GM19035 (cell line): ENCODE measurements at regions not wholly inside any gene's neighbourhood (a gene's known extent, or its start where the extent isn't known, plus 50 kb on each side); places are given as distances from the start of the nearest gene placed in this dataset.

ENCODE experiments used
- ATAC-seq: cut with Tn5 transposase; IDR thresholded peaks from one replicate; pipeline ENCODE4 v1.9.1; 2021; ENCODE audit not compliant: unreplicated experiment

DNA sequence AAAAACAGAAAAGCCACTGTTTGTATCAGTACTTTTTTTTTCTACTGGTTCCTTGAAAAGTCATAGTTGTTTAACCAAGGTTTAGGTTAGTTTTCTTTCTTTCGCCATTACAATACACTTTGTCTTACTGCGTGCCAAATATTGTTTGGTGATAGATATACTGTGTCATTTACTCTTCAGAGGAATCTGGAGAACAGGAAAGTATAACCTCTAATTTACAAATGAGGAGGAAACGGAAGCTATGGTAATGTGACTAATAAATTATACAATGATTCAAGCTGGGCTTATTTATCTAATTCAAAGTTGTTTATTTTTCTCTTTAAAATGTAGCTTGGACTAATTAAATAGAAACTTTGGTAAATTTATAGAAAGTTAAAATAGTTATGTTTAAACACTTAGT is 96.2 kb upstream of the ROBO2 start:
- ATAC-seq = no peak

DNA sequence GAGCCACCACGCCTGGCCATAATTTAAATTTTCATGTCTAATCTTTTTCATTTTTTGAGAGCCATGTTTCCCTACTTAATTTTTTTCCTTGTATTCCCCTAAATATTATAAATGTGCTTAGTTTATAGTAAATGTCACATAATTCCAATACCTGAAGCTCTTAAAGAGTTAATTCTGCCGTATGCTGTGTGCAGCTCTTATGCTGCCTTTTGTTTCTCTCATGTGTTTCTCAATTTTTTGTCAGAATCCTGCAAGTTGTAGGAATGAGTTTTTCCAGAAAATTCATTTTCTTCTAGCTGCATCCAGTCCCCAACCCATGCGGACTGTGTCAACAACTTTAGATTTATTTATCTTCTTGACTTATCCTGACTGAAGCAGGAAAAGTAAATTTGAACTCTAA is 90.9 kb upstream of the ROBO2 start:
- ATAC-seq = no peak

DNA sequence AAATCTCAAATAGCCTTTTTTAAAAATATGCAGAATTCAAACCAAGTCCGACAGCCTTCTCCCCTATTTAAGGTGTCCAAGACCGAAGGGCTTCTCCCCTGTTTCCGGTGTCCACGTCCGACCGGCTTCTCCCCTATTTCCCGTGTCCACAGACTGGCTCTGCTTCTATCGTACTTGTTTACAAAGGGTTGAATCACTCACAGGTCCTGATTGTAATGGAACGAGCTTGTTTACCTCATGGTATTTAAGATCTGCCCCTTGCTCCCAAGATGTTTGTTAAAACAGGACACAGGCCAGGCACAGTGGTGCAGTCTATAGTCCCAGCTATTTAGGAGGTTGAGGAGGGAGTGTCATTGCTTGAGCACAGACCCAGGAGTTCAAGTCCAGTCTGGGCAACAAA is 90.4 kb upstream of the ROBO2 start:
- ATAC-seq = no peak

- no peak for ATAC-seq
Measured at GRCh38 chr3:76950590-76950989, 89.3 kb upstream of the ROBO2 start.

GRCh38 chr3:76954412-76954811 is 85.5 kb upstream of the ROBO2 start:
- ATAC-seq = no peak

- no peak for ATAC-seq
Measured at GRCh38 chr3:76958274-76958673, 81.6 kb upstream of the ROBO2 start.

- ATAC-seq = no peak
Measured at GRCh38 chr3:76958861-76959260, 81.0 kb upstream of the ROBO2 start.

DNA sequence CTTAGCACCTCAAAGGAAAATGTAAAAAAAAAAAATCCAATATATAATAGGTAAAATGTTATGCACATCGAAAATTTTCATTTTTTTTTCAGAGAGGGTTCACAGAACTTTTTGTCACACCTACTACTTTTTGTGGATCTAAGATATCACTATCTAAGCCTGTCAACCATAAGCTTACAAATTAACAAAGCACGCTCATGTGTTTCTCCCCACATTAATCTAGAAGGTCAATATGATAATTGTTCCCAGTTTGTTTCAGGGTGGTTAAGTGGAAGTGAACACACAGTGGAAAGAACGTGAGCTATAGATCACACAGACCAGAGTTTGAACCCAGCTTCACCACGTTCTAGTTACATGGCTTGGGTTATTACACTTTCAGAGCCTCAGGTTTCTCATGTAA is 78.6 kb upstream of the ROBO2 start:
- ATAC-seq = no peak

DNA sequence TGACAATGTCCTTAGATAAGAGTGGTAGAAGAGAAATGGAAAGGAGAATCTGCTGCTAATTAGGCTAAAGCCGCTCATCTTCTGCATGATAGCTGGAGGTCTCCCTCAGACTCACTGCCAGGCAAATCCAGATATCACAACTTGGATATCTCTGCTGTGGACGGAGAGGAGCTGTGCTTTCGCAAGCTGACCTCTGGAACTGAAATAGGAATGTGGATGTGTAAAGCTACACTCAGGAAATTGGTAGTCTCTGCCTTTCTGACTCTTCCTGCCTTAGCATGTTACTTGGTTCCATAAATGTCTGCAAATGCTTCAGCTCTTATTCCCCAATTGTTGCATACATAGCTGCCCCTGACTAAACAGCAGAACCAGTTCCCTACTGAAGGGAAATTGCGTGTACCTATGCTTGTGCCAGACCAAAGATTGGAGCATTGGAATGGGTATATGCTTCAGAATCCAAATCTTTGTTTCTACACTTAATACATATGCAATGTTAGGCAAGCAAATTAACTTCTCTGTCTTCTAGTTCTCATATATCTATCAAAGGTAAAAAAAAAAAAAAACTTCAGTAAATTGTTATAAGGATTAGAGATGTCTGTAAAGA is 74.7 kb upstream of the ROBO2 start:
- ATAC-seq = no peak

DNA sequence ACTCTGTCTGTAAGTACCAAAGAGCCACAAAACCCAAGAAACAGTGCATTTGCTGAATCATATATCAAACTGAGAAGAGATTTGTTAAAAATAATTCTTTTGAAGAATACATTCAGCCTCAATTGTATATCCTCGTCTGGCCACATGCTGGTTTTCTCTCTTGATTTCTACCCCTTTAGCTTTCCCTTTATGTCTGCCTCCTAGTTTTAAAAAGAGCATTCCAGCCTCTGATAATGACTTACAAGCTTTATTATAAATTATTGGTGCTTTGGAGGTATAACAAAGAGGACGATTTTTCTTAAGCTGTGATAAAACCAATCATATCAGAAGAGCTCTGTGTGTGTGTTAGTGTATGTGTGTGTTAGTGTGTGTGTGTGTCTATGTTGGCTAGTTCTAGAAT is 70.4 kb upstream of the ROBO2 start:
- ATAC-seq = no peak

DNA sequence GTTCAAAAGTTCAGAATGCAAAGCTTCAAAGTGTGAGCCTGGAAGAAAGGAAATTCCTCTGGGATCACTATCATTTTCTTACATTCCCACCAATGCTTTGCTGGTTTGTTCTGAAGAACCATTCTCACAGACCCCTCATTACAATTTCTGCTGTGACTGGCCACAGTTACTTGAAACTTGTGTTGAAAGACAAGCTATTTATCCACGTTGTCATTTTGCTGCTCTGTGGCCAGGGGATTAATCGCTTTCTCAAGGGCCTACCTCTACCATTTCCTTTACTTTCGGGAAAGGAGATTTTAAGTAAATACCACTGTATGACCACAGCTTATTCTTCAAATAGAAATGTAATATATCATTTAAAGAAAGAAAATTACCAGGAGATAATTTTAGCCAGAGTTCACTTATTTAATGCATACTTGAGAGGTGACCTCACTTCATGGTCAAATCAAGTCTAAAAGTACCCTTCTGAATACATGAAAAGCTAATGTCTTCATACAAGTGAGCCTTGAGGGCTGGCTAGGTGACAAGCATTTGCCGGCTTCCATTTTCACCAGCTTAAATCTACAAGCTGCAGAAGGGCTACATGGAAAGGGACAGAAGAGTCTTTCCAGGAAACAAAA is 69.8 kb upstream of the ROBO2 start:
- no peak for ATAC-seq

GRCh38 chr3:76972624-76973296 is 67.1 kb upstream of the ROBO2 start:
- no peak for ATAC-seq

DNA sequence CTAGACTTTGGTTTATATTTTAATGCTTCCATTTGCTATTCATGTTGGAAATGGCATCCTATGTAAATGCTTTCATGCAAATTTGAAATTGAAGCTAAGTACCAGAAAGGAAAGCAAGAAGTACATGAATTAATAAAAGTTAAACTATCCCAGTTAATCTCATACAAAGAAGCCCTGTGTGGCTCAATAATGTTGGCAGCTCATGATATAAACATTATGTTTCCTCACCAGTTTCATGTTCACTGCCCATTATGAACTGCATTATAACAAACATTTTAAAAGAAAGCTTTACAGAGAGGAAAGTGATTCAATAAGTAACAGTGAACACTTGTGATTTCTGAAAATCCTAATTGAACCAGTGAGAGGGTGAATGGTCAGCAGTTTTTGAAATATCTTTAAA is 62.9 kb upstream of the ROBO2 start:
- no peak for ATAC-seq

DNA sequence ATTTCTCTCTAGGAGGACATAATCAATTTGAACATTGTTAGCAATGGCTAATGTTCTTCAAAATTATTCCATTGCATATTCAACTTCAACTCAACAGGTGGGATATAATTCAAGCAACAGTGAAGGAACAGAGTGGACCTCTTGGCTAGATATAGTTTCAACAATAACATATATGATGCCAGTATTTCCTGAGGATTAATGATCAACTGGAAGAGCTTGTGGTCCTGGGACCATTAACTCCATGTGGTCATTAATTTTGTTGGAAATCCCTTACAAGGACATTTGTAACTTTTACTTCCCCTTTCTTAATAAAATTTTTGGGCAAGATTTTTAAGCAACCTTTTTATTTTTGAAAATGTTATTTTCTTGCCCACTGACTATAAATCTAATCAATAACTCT is 54.3 kb upstream of the ROBO2 start:
- no peak for ATAC-seq

- ATAC-seq = no peak
Measured at GRCh38 chr3:76986876-76987474, 52.9 kb upstream of the ROBO2 start.
